HG03571 (cell line): ENCODE measurements at regions not wholly inside any gene's neighbourhood (a gene's known extent, or its start where the extent isn't known, plus 50 kb on each side); places are given as distances from the start of the nearest gene placed in this dataset.
A peak's percentile ranks its signal among the peaks of the same experiment; 100 is the strongest.
"Not testable (repeated sequence)": the region's sequence is repeated elsewhere in the genome, so short reads cannot be mapped to it uniquely, and the experiment has no call there.

Experiments used
- ATAC-seq: cut with Tn5 transposase; IDR thresholded peaks from one replicate; pipeline ENCODE4 v1.9.1; 2021; ENCODE audit not compliant: unreplicated experiment

DNA sequence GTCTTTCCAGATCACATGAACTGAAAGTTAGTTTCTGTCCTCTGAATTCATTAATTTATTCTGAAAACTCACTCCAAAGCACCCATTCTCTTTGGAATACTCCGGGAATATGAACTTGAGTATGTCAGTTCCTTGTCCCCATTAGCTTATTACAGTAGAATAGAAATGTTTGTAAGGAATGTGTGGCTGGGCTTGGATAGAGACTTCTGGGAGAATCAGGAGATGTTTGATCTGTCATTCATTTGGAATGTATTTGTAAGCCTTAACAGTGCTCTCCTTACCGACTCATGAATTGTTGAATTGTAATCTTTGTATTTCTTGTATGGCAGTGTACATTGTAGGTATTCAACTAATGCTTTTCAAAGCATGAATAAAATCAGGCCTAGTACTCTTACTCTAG, 548.4 kb downstream of the LRRC70 start:
- ATAC-seq: no peak

GRCh38 chr5:63125862-63126261, 547.2 kb downstream of the LRRC70 start:
- ATAC-seq: peak; percentile 62

GRCh38 chr5:63125392-63125791, 546.8 kb downstream of the LRRC70 start:
- ATAC-seq: peak; percentile 13

GRCh38 chr5:63124266-63124665, 545.6 kb downstream of the LRRC70 start:
- no peak for ATAC-seq

DNA sequence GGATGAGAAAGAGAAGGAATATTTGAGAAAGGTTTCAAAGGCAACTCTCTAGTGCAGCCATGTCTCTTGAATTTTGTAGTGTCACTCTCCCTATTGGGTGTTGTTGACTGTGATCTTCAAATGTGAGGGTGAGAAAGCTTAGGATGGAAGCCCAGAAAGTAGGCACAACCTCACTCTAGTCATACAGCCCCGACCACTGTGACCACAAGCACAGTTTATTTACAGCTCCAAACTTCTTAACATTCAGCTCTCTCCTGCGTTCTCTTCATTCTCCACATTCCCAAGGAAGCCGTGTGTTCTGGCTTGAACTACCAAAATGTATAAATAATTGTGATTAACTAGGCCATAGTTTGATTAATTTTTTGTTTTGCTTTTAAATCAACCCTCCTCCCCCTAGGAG, 542.9 kb downstream of the LRRC70 start:
- ATAC-seq: no peak

DNA sequence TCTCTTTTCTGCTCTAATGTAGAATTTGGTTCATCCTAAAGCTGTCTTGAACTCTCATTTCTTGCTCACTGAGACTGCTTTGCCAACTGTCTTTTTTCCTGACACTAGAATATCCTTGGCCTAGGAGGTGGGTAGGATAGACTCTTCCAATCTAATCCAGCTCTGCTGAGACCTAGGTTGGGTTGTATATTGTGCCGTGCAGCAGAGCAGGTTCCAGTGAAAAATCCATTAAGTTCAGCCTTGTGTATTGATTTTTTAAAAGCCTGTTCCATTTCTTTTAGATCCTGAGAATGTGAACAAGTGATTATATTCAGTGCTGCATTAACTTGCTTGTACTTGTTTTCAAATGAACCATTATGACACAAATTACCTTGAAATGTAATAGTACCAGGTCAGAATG, 539.6 kb downstream of the LRRC70 start:
- ATAC-seq: no peak

DNA sequence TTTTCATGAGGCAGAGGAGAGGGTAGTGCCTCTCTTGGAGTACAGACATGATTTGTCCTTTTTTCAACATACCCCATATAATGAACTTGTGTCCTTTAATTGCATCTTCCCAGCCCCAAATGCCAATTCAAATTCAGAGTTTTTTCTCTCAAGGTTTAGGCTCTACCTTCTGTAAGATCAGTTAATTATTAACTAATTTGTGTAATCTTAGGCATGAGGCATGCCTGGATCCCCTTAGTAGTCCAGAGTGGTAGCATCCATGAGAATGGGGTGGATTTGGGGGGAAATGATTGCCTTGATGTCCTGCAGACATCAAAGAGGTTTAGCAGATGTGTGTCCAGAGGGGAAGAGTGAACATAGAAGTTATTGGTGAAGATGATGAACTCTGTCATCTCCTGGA, 533.3 kb downstream of the LRRC70 start:
- no peak for ATAC-seq

DNA sequence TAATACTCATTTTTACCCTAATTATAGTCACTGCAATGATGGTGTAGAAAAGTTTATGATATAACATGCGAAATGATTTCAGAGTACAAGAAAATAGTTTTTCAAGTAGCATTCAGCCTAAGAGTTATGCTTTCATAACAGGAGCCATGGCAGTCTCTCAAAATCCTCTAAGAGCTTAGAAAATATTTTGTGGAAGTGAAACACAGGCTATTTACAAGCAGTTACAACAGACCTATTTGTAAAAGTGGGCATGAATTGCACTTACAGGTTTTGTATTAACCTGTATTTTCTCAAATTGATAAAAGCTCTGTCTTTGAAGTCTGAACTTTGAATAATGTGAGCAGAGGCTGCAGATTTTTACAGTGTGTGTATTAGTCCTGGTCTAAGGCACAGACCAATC, 523.3 kb downstream of the LRRC70 start:
- ATAC-seq: no peak

DNA sequence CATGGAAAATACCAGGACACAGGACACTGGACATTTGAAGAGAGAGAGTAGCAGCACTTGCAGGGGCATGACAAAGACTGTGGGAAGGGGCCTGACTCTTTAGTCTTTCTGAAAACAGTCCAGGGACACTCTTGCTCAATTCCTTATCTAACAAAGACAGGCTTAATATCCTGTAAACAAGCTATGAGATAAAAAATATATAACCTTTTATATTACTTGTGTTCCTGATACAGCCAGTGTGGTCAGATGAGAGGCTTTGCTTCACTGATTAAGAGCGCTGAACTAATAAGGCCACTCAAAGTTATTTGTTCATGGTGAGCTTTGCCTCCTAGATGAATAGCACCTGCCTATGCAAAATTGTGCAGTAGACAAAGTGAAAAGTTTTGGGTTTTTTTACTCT, 518.7 kb downstream of the LRRC70 start:
- ATAC-seq: no peak

DNA sequence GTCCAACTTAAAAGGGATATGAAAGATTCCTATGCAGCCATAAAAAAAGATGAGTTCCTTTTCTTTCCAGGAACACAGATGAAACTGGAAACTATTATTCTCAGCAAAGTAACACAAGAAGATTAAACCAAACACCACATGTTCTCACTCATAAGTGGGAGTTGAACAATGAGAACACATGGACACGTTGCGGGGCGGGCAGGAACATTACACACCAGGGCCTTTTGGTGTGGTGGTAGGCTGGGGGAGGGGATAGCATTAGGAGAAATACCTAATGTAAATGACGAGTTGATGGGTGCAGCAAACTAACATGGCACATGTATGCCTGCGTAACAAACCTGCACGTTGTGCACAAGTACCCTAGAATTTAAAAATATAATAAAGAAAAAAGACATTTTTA, 516.1 kb downstream of the LRRC70 start:
- no peak for ATAC-seq

DNA sequence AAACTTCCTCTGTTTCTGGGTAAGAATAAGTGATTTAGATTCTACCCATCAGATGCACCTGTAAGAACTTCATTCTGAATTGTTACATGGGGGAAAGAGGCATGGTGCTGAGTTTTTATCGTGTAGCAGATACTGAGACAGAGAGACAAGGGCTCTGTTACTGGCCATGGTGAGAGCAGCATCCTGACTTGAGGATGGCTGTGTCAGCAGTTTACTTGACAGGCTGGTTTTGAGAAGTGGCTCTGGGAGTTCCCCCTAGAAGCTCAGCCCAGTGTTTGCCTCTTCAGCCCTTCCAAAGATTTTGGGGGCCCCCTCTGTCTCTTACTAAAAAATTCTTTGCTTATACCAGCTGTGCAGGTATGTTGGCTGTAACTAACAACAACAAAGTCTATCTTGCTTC, 510.5 kb downstream of the LRRC70 start:
- no peak for ATAC-seq

GRCh38 chr5:63085561-63085960, 506.9 kb downstream of the LRRC70 start:
- ATAC-seq: no peak

DNA sequence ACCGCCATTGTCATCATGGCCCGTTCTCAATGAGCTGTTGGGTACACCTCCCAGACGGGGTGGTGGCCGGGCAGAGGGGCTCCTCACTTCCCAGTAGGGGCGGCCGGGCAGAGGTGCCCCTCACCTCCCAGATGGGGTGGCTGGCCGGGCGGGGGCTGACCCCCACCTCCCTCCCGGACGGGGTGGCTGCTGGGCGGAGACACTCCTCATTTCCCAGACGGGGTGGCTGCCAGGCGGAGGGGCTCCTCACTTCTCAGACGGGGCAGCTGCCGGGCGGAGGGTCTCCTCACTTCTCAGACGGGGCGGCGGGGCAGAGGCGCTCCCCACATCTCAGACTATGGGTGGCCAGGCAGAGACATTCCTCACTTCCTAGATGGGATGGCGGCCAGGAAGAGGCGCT, 505.1 kb downstream of the LRRC70 start:
- ATAC-seq: not testable (repeated sequence)

DNA sequence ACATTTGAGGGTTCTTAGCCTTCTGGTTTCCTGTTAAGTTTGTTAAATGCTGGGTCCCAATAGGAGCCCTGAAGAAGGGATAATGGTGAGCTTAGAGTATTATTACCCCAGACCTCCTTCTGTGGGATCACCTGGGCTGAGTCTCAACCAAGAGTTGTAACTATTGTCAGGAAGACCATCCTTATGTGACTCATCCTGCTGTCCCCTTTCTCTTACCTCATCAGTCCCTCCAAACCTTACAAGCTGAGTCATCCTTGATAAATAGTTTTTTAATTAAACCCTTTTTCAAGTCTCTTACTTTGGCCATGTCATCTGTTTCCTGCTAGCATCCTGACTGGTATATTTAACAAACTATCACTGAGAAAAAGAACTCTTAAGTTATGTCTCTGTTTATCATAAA, 502.8 kb downstream of the LRRC70 start:
- ATAC-seq: no peak

GRCh38 chr5:63070001-63070400, 491.4 kb downstream of the LRRC70 start:
- no peak for ATAC-seq

- ATAC-seq: no peak
These were observed 476.8 kb downstream of the LRRC70 start for GRCh38 chr5:63055421-63055820.

- no peak for ATAC-seq
These were observed 474.5 kb downstream of the LRRC70 start for GRCh38 chr5:63053019-63053638.

DNA sequence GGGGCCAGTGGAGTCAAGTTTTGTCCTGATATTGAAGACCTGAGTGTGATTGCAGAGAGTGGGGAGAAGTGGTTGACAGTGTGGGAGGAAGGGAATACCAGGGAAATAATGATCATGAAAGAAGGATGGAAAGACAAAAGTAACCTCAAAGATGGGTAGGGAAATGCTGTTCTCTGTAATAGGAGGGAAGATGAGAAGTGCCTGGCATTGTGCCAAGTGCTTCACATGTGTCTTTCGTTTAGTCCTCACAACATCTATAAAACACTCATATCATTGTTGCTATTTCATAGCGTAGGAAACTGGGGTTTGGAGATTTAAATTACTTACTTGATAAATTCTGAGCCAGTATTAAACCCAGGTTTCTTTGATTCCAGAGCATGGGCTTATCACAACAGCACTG, 472.3 kb downstream of the LRRC70 start:
- ATAC-seq: no peak

DNA sequence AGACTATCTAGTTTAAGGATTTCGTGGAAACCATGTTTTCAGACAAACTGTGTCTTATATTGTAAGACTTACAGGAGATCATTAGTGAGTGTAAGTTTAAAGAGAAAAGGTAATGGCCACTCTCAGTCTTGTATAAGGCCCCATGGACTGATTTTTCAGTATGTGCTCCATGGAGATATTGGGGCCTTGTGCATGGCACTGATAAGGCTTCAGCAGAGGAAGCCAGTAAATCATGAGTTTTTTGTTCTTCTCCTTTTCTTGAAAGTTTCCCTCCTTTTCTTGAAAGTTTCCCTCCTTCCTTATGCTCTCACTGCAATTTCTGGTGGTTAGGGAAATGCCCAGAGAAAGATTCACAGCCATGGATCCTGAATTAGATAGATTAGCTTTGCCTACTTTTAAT, 471.3 kb downstream of the LRRC70 start:
- ATAC-seq: no peak

- no peak for ATAC-seq
These were observed 465.2 kb downstream of the LRRC70 start for GRCh38 chr5:63043792-63044191.

DNA sequence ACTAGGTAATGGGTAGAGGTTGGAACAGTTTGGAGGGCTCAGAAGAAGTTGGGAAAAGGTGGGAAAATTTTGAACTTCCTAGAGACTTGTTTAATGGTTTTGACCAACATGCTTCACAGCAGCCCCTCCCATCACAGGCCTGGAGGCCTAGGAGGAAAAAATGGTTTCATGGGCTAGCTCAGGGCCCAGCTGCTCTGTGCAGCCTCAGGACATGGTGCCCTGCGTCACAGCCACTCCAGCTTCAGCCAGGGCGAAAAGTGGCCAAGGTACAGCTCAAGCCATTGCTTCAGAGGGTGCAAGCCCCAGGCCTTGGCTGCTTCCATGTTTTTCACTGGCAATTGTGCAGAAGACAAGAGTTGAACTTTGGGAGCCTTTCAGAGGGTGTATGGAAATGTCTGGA, 453.7 kb downstream of the LRRC70 start:
- no peak for ATAC-seq

GRCh38 chr5:63029891-63030290, 451.3 kb downstream of the LRRC70 start:
- ATAC-seq: no peak

DNA sequence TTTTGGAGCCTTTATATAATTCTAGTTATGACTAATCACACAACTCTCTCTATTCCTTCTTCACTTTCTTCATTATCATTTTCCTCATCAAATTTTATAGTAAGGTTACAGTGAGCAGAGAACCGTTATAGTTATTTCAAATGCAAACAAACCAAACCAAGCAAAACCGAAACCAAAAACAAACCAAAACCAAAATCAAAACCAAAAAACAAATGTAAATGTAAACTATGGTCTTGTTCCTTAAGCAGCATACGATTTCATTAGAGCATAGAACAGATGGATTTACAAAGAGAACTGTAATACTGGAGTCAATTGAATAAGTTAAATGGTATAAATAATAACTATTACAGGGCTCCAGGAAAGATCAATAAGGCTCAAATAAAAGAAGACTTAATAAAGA, 447.1 kb downstream of the LRRC70 start:
- ATAC-seq: no peak

DNA sequence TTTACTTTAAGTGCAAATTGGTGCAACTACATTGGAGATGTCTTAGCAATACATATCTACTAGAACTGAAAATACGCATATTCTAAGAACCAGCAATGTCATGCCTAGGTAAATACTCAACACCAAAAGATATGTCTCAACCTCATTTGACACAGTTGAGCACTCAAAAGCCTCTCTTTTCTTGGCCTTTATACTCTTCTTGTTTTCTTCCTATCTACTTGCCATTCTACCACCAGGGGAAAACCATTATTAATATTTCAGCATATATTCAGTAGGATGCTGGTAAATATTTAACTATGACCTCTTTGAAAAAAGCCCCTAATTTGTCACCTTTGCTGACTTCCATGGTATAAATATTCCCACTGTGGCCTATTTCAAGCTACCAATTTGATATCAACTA, 443.8 kb downstream of the LRRC70 start:
- no peak for ATAC-seq
